ENCODE measurements at regions not wholly inside any gene's neighbourhood (a gene's known extent, or its start where the extent isn't known, plus 50 kb on each side); places are given as distances from the start of the nearest gene placed in this dataset.
"Not testable (repeated sequence)": the region's sequence is repeated elsewhere in the genome, so short reads cannot be mapped to it uniquely, and the experiment has no call there.

DNA sequence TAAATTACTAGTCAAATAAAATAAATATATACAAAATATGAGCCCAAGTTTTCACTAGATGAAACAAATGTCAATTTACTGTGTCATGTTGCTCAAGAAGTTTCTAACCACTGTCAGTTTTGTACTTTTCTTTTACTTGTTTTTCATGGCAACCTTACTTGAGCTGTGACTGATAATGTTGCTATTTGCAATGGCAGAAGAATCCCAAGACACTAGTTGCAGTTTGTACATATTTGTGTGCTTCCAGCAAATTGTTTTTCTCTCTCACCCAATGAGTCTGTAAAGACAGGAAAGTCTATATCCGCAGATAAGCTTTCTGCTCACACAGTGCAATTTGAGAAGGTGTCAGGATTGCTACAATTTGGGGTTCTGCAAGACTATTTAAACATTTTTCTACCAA is 338.6 kb upstream of the PCSK5 start:
- Histone ChIP-seq H3K9me3 (ENCODE audit: insufficient read depth, low read depth, low read length) (no peaks in the 10 kb centered on the region), H3K79me1 (ENCODE audit: low read length) (no peaks in the 10 kb centered on the region), H2BK12ac (ENCODE audit: low read length) (no peak overlapping the region), H2BK5ac (ENCODE audit: low read depth, low read length, poor library complexity) (no peak overlapping the region), H3K4me3 (ENCODE audit: low read depth, low read length) (no peak overlapping the region), H2BK120ac (ENCODE audit: insufficient read depth, low read length, poor library complexity) (no peak overlapping the region), H3K18ac (ENCODE audit: low read length) (no peak overlapping the region), H4K91ac (ENCODE audit: low read depth, low read length) (no peak overlapping the region), H3K4ac (ENCODE audit: low read depth, low read length) (no peak overlapping the region), H2AK5ac (ENCODE audit: low read length) (no peak overlapping the region), H3K4me2 (ENCODE audit: low read length) (no peak overlapping the region), H4K12ac (ENCODE audit: low read depth, low read length) (no peak overlapping the region), H3K9ac (ENCODE audit: low read length) (no peak overlapping the region), H2AFZ (ENCODE audit: insufficient read depth, low read length, poor library complexity) (no peak overlapping the region), H4K8ac (ENCODE audit: low read depth, low read length) (no peak overlapping the region), H3K36me3 (ENCODE audit: control insufficient read depth in 1 of 2, insufficient read depth in 2 of 2, low read length in 2 of 2) (no peaks in the 10 kb centered on the region), H3K79me2 (ENCODE audit: control insufficient read depth, insufficient read depth, low read length, poor library complexity) (no peaks in the 10 kb centered on the region), H3K14ac (ENCODE audit: low read length) (no peak overlapping the region), H3K27me3 (ENCODE audit: insufficient read depth, low read length) (no peaks in the 10 kb centered on the region), H3K27ac (ENCODE audit: low read depth, low read length) (no peak overlapping the region), H3K4me1 (ENCODE audit: control insufficient read depth in 1 of 2, insufficient read depth in 2 of 2, low read length in 2 of 2) (no peaks in the 10 kb centered on the region), H3K23ac (ENCODE audit: low read length) (no peak overlapping the region)
- DNase-seq = peak in 1 of 2 donors; percentile 24
- WGBS (ENCODE audit: extremely low coverage, insufficient coverage, insufficient read length) = no CpG with 5 or more reads among the region's 1 CpG

DNA sequence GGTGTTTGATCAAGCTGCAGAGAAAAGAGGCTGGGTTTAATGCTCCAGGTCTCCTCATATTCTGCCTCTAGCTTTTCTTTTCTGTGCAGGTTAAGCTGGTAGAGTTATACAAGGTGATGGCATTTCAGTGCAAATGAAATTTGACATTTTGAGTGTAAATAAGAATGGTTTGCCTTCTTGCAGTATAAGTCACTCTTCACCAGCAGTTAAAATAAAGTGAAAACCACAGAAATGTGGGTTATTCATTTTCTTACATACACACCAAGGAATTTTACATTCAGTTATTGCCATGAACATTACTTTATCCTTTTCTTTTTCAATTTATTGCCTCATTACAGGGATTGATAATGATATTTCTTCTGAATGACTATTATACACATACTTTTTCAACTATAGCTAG is 337.5 kb upstream of the PCSK5 start:
- Histone ChIP-seq H3K36me3 (ENCODE audit: control insufficient read depth in 1 of 2, insufficient read depth in 2 of 2, low read length in 2 of 2) (no peaks in the 10 kb centered on the region), H2BK120ac (ENCODE audit: insufficient read depth, low read length, poor library complexity) (no peak overlapping the region), H3K9ac (ENCODE audit: low read length) (no peak overlapping the region), H2BK5ac (ENCODE audit: low read depth, low read length, poor library complexity) (no peak overlapping the region), H4K8ac (ENCODE audit: low read depth, low read length) (no peak overlapping the region), H2AFZ (ENCODE audit: insufficient read depth, low read length, poor library complexity) (no peak overlapping the region), H3K4me2 (ENCODE audit: low read length) (no peak overlapping the region), H3K79me1 (ENCODE audit: low read length) (no peaks in the 10 kb centered on the region), H3K23ac (ENCODE audit: low read length) (no peak overlapping the region), H3K18ac (ENCODE audit: low read length) (no peak overlapping the region), H3K4me3 (ENCODE audit: low read depth, low read length) (no peak overlapping the region), H3K9me3 (ENCODE audit: insufficient read depth, low read depth, low read length) (no peaks in the 10 kb centered on the region), H3K14ac (ENCODE audit: low read length) (no peak overlapping the region), H3K4ac (ENCODE audit: low read depth, low read length) (no peak overlapping the region), H4K12ac (ENCODE audit: low read depth, low read length) (no peak overlapping the region), H2BK12ac (ENCODE audit: low read length) (no peak overlapping the region), H3K79me2 (ENCODE audit: control insufficient read depth, insufficient read depth, low read length, poor library complexity) (no peaks in the 10 kb centered on the region), H3K4me1 (ENCODE audit: control insufficient read depth in 1 of 2, insufficient read depth in 2 of 2, low read length in 2 of 2) (no peaks in the 10 kb centered on the region), H3K27ac (ENCODE audit: low read depth, low read length) (no peak overlapping the region), H2AK5ac (ENCODE audit: low read length) (no peak overlapping the region), H3K27me3 (ENCODE audit: insufficient read depth, low read length) (no peaks in the 10 kb centered on the region), H4K91ac (ENCODE audit: low read depth, low read length) (no peak overlapping the region)
- DNase-seq = peak in 1 of 2 donors; percentile 10

DNA sequence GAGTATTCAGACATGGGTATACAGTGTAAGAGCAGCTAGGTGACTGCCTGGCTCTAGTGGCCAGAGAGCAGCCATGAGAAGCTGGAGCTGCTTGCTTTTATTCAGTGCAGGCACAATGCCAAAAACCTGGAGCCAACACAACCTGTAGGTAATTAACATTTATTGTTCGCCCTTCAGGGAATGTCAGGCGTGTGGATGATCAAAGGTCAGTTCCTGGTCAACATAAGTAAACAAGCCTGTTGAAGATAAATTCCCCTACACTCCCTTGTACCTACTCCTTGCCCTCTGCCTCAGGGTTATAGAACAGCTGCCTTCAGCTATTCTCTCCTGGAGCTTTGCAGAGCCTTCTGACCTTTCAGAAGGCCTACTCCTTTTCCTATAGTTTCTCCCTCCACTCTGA is 323.7 kb upstream of the PCSK5 start:
- H4K12ac ChIP-seq (ENCODE audit: low read depth, low read length); H4K8ac ChIP-seq (ENCODE audit: low read depth, low read length); H3K23ac ChIP-seq (ENCODE audit: low read length); DNase-seq; H3K79me1 ChIP-seq (ENCODE audit: low read length); H3K18ac ChIP-seq (ENCODE audit: low read length); H3K14ac ChIP-seq (ENCODE audit: low read length); H3K4ac ChIP-seq (ENCODE audit: low read depth, low read length); H3K4me3 ChIP-seq (ENCODE audit: low read depth, low read length); H2BK120ac ChIP-seq (ENCODE audit: insufficient read depth, low read length, poor library complexity); H2AK5ac ChIP-seq (ENCODE audit: low read length); H3K79me2 ChIP-seq (ENCODE audit: control insufficient read depth, insufficient read depth, low read length, poor library complexity); H3K4me2 ChIP-seq (ENCODE audit: low read length); H3K9ac ChIP-seq (ENCODE audit: low read length); H3K36me3 ChIP-seq (ENCODE audit: control insufficient read depth in 1 of 2, insufficient read depth in 2 of 2, low read length in 2 of 2); H3K9me3 ChIP-seq (ENCODE audit: insufficient read depth, low read depth, low read length); H2AFZ ChIP-seq (ENCODE audit: insufficient read depth, low read length, poor library complexity); H3K4me1 ChIP-seq (ENCODE audit: control insufficient read depth in 1 of 2, insufficient read depth in 2 of 2, low read length in 2 of 2); H3K27me3 ChIP-seq (ENCODE audit: insufficient read depth, low read length); H4K91ac ChIP-seq (ENCODE audit: low read depth, low read length); H3K27ac ChIP-seq (ENCODE audit: low read depth, low read length); H2BK12ac ChIP-seq (ENCODE audit: low read length); H2BK5ac ChIP-seq (ENCODE audit: low read depth, low read length, poor library complexity): not testable (repeated sequence)
- WGBS (ENCODE audit: extremely low coverage, insufficient coverage, insufficient read length) = no CpG with 5 or more reads among the region's 2 CpGs

DNA sequence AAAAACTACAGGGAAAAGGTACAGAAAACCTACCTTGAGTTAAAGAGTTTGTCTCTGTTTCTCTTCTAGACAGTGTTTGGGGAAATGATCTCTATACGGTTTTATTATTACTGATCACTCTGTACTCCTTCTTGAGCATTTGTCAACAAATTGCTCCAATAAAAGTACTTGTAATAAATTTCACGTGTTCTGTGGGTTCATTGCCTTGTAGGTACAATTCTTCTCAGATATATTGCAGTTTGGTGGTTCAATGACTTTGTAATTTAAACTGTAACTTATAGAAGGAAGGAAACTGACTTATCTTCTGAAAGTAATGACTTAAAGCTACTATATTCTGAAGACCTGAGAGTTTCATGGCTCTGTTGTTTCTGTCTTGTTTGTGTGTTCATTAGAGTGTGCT is 319.9 kb upstream of the PCSK5 start:
- Histone ChIP-seq H2BK12ac (ENCODE audit: low read length) (no peak overlapping the region), H3K36me3 (ENCODE audit: control insufficient read depth in 1 of 2, insufficient read depth in 2 of 2, low read length in 2 of 2) (no peaks in the 10 kb centered on the region), H3K4ac (ENCODE audit: low read depth, low read length) (no peak overlapping the region), H2AK5ac (ENCODE audit: low read length) (no peak overlapping the region), H3K27me3 (ENCODE audit: insufficient read depth, low read length) (no peaks in the 10 kb centered on the region), H3K9me3 (ENCODE audit: insufficient read depth, low read depth, low read length) (no peaks in the 10 kb centered on the region), H4K8ac (ENCODE audit: low read depth, low read length) (no peak overlapping the region), H2BK5ac (ENCODE audit: low read depth, low read length, poor library complexity) (no peak overlapping the region), H3K4me3 (ENCODE audit: low read depth, low read length) (no peak overlapping the region), H3K27ac (ENCODE audit: low read depth, low read length) (no peak overlapping the region), H4K12ac (ENCODE audit: low read depth, low read length) (no peak overlapping the region), H3K9ac (ENCODE audit: low read length) (no peak overlapping the region), H3K14ac (ENCODE audit: low read length) (no peak overlapping the region), H2BK120ac (ENCODE audit: insufficient read depth, low read length, poor library complexity) (no peak overlapping the region), H3K79me2 (ENCODE audit: control insufficient read depth, insufficient read depth, low read length, poor library complexity) (no peaks in the 10 kb centered on the region), H2AFZ (ENCODE audit: insufficient read depth, low read length, poor library complexity) (no peak overlapping the region), H3K4me1 (ENCODE audit: control insufficient read depth in 1 of 2, insufficient read depth in 2 of 2, low read length in 2 of 2) (peaks cover 0 to 3% of the 10 kb centered on the region in 2 experiments), H3K4me2 (ENCODE audit: low read length) (no peak overlapping the region), H3K79me1 (ENCODE audit: low read length) (no peaks in the 10 kb centered on the region), H4K91ac (ENCODE audit: low read depth, low read length) (no peak overlapping the region), H3K18ac (ENCODE audit: low read length) (no peak overlapping the region), H3K23ac (ENCODE audit: low read length) (no peak overlapping the region)
- WGBS (ENCODE audit: extremely low coverage, insufficient coverage, insufficient read length) = no CpG with 5 or more reads among the region's 2 CpGs
- no peak for DNase-seq

DNA sequence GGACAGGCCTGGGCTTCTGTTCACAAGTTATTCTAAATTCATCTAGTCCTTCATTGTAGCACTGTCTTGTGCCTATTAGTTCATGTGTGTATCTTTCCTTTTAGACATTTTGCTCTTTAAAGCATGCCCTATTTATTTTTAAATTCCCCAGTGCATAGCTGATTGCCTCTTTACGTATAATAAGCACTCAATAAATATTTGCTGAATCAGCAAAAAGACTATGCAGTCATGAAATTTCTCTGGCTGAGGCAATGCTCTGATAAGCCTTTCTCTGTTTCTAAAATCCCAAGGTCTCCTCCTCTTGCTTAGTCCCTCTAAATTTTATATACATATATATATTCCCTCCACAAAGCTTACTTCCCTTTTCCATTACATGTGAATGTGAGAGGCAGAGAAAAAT is 315.9 kb upstream of the PCSK5 start:
- no peak overlapping the region for H3K27ac ChIP-seq (ENCODE audit: low read depth, low read length)
- no peak overlapping the region for H4K8ac ChIP-seq (ENCODE audit: low read depth, low read length)
- no peak overlapping the region for H3K4ac ChIP-seq (ENCODE audit: low read depth, low read length)
- H3K79me2 ChIP-seq (ENCODE audit: control insufficient read depth, insufficient read depth, low read length, poor library complexity) = no peaks in the 10 kb centered on the region
- H3K79me1 ChIP-seq (ENCODE audit: low read length) = no peaks in the 10 kb centered on the region
- H3K4me2 ChIP-seq (ENCODE audit: low read length) = no peak overlapping the region
- no peak overlapping the region for H2AK5ac ChIP-seq (ENCODE audit: low read length)
- H3K9me3 ChIP-seq (ENCODE audit: insufficient read depth, low read depth, low read length) = no peaks in the 10 kb centered on the region
- H4K91ac ChIP-seq (ENCODE audit: low read depth, low read length) = no peak overlapping the region
- no peak for DNase-seq
- H2AFZ ChIP-seq (ENCODE audit: insufficient read depth, low read length, poor library complexity) = no peak overlapping the region
- no peaks in the 10 kb centered on the region for H3K27me3 ChIP-seq (ENCODE audit: insufficient read depth, low read length)
- H3K18ac ChIP-seq (ENCODE audit: low read length) = no peak overlapping the region
- WGBS (ENCODE audit: extremely low coverage, insufficient coverage, insufficient read length) = no CpG with 5 or more reads among the region's 1 CpG
- no peak overlapping the region for H4K12ac ChIP-seq (ENCODE audit: low read depth, low read length)
- no peak overlapping the region for H3K14ac ChIP-seq (ENCODE audit: low read length)
- H2BK120ac ChIP-seq (ENCODE audit: insufficient read depth, low read length, poor library complexity) = no peak overlapping the region
- H3K4me3 ChIP-seq (ENCODE audit: low read depth, low read length) = no peak overlapping the region
- H3K23ac ChIP-seq (ENCODE audit: low read length) = no peak overlapping the region
- H2BK5ac ChIP-seq (ENCODE audit: low read depth, low read length, poor library complexity) = no peak overlapping the region
- H2BK12ac ChIP-seq (ENCODE audit: low read length) = no peak overlapping the region
- H3K36me3 ChIP-seq (ENCODE audit: control insufficient read depth in 1 of 2, insufficient read depth in 2 of 2, low read length in 2 of 2) = no peaks in the 10 kb centered on the region
- H3K9ac ChIP-seq (ENCODE audit: low read length) = no peak overlapping the region
- H3K4me1 ChIP-seq (ENCODE audit: control insufficient read depth in 1 of 2, insufficient read depth in 2 of 2, low read length in 2 of 2) = no peaks in the 10 kb centered on the region

Measured in trophoblast cell (in vitro differentiated cells and primary cell).